HEK293 (cell line): ENCODE measurements at regions not wholly inside any gene's neighbourhood (a gene's known extent, or its start where the extent isn't known, plus 50 kb on each side); places are given as distances from the start of the nearest gene placed in this dataset.

Experiments
- CTCF ChIA-PET: fragments of 350-600 bp; formaldehyde crosslinking; extraction: SDS; loops from one replicate; lab custom pipeline; 2021; ENCODE audit warnings: antibody characterized with exemption; lab: Yijun Ruan, JAX
- POLR2A ChIA-PET: fragments of 300-600 bp; formaldehyde crosslinking; extraction: SDS; loops from one replicate; lab custom pipeline; 2020; ENCODE audit warnings: antibody characterized with exemption, inconsistent platforms; lab: Yijun Ruan, JAX
- H3K27ac ChIP-seq: fragments of 200-500 bp; sonication (Bioruptor generic); 2 replicates; pipeline ENCODE4 v1.5.1; 2014; ENCODE audit warnings: low read depth, low read length, control low read depth, inconsistent platforms; ENCODE audit errors: extremely low read depth
- H3K36me3 ChIP-seq, 2 experiments: fragments of 200-500 bp in 1 of 2; sonication (Bioruptor generic) in 1 of 2; 1 replicate in 1 of 2; 2 replicates in 1 of 2; pipeline ENCODE4 v1.5.1; 2014 to 2017; ENCODE audit warnings: inconsistent platforms in 2 of 2, low read length in 2 of 2; ENCODE audit not compliant: control insufficient read depth in 2 of 2, insufficient read depth in 1 of 2
- H3K4me1 ChIP-seq: fragments of 200-500 bp; sonication (Bioruptor generic); 2 replicates; pipeline ENCODE4 v1.5.1; 2014; ENCODE audit warnings: mild to moderate bottlenecking, low read length, inconsistent platforms; ENCODE audit not compliant: control insufficient read depth, insufficient read depth
- H3K4me3 ChIP-seq: 2 replicates; pipeline ENCODE4 v1.5.1; 2011; ENCODE audit warnings: low read depth, mild to moderate bottlenecking, control low read depth, low read length, moderate library complexity
- H3K9me3 ChIP-seq: fragments of 200-500 bp; sonication (Bioruptor generic); 2 replicates; pipeline ENCODE4 v1.5.1; 2014; ENCODE audit warnings: low read depth, low read length, inconsistent platforms; ENCODE audit not compliant: control insufficient read depth, insufficient read depth
- BCL11B ChIP-seq: fragments of 450-650 bp; formaldehyde crosslinking; IDR thresholded peaks from 2 replicates; pipeline ENCODE4 v1.5.1; 2016; ENCODE audit warnings: low read depth, missing biosample characterization, missing genetic modification characterization
- ZBTB17 ChIP-seq: fragments of 450-650 bp; formaldehyde crosslinking; IDR thresholded peaks from 2 replicates; pipeline ENCODE4 v1.5.1; 2016; ENCODE audit warnings: missing biosample characterization, missing genetic modification characterization
- ZEB2 ChIP-seq: fragments of 450-650 bp; formaldehyde crosslinking; IDR thresholded peaks from 2 replicates; pipeline ENCODE4 v1.5.1; 2016; ENCODE audit warnings: missing biosample characterization, missing genetic modification characterization
- ZNF146 ChIP-seq: fragments of 450-650 bp; formaldehyde crosslinking; IDR thresholded peaks from 2 replicates; pipeline ENCODE4 v1.5.1; 2016; ENCODE audit warnings: missing biosample characterization, missing genetic modification characterization
- ZNF354C ChIP-seq: fragments of 450-650 bp; formaldehyde crosslinking; IDR thresholded peaks from 2 replicates; pipeline ENCODE4 v1.5.1; 2016; ENCODE audit warnings: missing biosample characterization, missing genetic modification characterization, low read depth, borderline replicate concordance
- ZNF514 ChIP-seq: fragments of 450-650 bp; formaldehyde crosslinking; IDR thresholded peaks from 2 replicates; pipeline ENCODE4 v1.5.1; 2016; ENCODE audit warnings: missing biosample characterization, missing genetic modification characterization
- ZNF548 ChIP-seq: fragments of 450-650 bp; formaldehyde crosslinking; IDR thresholded peaks from 2 replicates; pipeline ENCODE4 v1.5.1; 2016; ENCODE audit warnings: missing biosample characterization, missing genetic modification characterization
- ZNF623 ChIP-seq: fragments of 450-650 bp; formaldehyde crosslinking; IDR thresholded peaks from 2 replicates; pipeline ENCODE4 v1.5.1; 2016; ENCODE audit warnings: missing biosample characterization, missing genetic modification characterization
- ZNF677 ChIP-seq: fragments of 450-650 bp; IDR thresholded peaks from 2 replicates; pipeline ENCODE4 v1.5.0; 2018; ENCODE audit warnings: missing biosample characterization, mild to moderate bottlenecking, missing genetic modification characterization, moderate library complexity
- ZNF776 ChIP-seq: fragments of 450-650 bp; formaldehyde crosslinking; IDR thresholded peaks from 2 replicates; pipeline ENCODE4 v1.5.0; 2017; ENCODE audit warnings: missing biosample characterization, missing genetic modification characterization, borderline replicate concordance
- ZNF843 ChIP-seq: fragments of 450-650 bp; formaldehyde crosslinking; IDR thresholded peaks from 2 replicates; pipeline ENCODE4 v1.5.1; 2016; ENCODE audit warnings: missing biosample characterization, missing genetic modification characterization
- TF ChIP-seq, protein P1 (sequence below): fragments of 450-650 bp; formaldehyde crosslinking; IDR thresholded peaks from 2 replicates; pipeline ENCODE4 v1.5.1; 2016; ENCODE audit warnings: missing biosample characterization, missing genetic modification characterization, borderline replicate concordance
- TF ChIP-seq, protein P2 (sequence below): fragments of 450-650 bp; formaldehyde crosslinking; IDR thresholded peaks from 2 replicates; pipeline ENCODE4 v1.5.1; 2016; ENCODE audit warnings: missing biosample characterization, missing genetic modification characterization
- TF ChIP-seq, protein P3 (sequence below): fragments of 450-650 bp; formaldehyde crosslinking; IDR thresholded peaks from 2 replicates; pipeline ENCODE4 v1.5.1; 2016; ENCODE audit warnings: missing biosample characterization, missing genetic modification characterization
- TF ChIP-seq, protein P4 (sequence below): fragments of 450-650 bp; formaldehyde crosslinking; IDR thresholded peaks from 2 replicates; pipeline ENCODE4 v1.5.1; 2017; ENCODE audit warnings: missing biosample characterization, mild to moderate bottlenecking, missing genetic modification characterization, moderate library complexity
- TF ChIP-seq, protein P5 (sequence below): fragments of 450-650 bp; formaldehyde crosslinking; IDR thresholded peaks from 2 replicates; pipeline ENCODE4 v1.5.1; 2016; ENCODE audit warnings: missing biosample characterization, missing genetic modification characterization, low read depth
- TF ChIP-seq, protein P6 (sequence below): sonication (generic); formaldehyde crosslinking; IDR thresholded peaks from 2 replicates; pipeline ENCODE4 v1.8.1; 2022; ENCODE audit warnings: mild to moderate bottlenecking, moderate library complexity, missing genetic modification reagents
- TF ChIP-seq, protein P7 (sequence below): fragments of 450-650 bp; formaldehyde crosslinking; IDR thresholded peaks from 2 replicates; pipeline ENCODE4 v1.5.1; 2017; ENCODE audit warnings: missing biosample characterization, missing genetic modification characterization
- TF ChIP-seq, protein P8 (sequence below): fragments of 450-650 bp; formaldehyde crosslinking; IDR thresholded peaks from 2 replicates; pipeline ENCODE4 v1.5.1; 2016; ENCODE audit warnings: missing biosample characterization, missing genetic modification characterization

DNA sequence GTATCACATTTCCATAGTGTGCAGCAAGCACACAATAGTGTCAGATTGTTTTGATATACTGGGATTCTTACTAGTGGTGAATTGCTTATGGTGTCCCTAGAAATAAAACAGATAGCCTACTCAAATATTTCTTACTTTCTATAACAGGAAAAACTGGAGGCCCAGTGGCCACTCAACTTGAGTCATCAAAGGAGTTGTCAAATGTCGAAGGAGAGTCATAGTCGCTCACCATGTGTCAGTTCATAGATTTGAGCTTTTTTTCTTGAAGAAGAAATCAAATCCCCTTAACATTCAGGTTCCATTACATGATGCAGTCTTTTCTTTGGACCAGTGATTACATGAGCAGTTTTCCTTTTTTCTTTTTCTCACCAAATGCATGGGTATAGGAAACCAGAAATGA lies 1271.0 kb downstream of the RAPGEF2 start:
- no peak overlapping the region for H3K27ac ChIP-seq
- TF ChIP-seq ZNF146 (tag by site-specific recombination) (no peak), ZNF843 (tag by site-specific recombination) (no peak), ZNF354C (no peak), ZNF548 (no peak), ZEB2 (tag by site-specific recombination) (no peak), BCL11B (tag by site-specific recombination) (no peak), ZNF623 (no peak), ZBTB17 (no peak), ZNF677 (tag by site-specific recombination) (no peak), ZNF514 (tag by site-specific recombination) (no peak), ZNF776 (tag by site-specific recombination) (no peak)
- TF ChIP-seq, protein P1, sequence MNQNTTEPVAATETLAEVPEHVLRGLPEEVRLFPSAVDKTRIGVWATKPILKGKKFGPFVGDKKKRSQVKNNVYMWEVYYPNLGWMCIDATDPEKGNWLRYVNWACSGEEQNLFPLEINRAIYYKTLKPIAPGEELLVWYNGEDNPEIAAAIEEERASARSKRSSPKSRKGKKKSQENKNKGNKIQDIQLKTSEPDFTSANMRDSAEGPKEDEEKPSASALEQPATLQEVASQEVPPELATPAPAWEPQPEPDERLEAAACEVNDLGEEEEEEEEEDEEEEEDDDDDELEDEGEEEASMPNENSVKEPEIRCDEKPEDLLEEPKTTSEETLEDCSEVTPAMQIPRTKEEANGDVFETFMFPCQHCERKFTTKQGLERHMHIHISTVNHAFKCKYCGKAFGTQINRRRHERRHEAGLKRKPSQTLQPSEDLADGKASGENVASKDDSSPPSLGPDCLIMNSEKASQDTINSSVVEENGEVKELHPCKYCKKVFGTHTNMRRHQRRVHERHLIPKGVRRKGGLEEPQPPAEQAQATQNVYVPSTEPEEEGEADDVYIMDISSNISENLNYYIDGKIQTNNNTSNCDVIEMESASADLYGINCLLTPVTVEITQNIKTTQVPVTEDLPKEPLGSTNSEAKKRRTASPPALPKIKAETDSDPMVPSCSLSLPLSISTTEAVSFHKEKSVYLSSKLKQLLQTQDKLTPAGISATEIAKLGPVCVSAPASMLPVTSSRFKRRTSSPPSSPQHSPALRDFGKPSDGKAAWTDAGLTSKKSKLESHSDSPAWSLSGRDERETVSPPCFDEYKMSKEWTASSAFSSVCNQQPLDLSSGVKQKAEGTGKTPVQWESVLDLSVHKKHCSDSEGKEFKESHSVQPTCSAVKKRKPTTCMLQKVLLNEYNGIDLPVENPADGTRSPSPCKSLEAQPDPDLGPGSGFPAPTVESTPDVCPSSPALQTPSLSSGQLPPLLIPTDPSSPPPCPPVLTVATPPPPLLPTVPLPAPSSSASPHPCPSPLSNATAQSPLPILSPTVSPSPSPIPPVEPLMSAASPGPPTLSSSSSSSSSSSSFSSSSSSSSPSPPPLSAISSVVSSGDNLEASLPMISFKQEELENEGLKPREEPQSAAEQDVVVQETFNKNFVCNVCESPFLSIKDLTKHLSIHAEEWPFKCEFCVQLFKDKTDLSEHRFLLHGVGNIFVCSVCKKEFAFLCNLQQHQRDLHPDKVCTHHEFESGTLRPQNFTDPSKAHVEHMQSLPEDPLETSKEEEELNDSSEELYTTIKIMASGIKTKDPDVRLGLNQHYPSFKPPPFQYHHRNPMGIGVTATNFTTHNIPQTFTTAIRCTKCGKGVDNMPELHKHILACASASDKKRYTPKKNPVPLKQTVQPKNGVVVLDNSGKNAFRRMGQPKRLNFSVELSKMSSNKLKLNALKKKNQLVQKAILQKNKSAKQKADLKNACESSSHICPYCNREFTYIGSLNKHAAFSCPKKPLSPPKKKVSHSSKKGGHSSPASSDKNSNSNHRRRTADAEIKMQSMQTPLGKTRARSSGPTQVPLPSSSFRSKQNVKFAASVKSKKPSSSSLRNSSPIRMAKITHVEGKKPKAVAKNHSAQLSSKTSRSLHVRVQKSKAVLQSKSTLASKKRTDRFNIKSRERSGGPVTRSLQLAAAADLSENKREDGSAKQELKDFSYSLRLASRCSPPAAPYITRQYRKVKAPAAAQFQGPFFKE (tag by site-specific recombination) = no peak
- TF ChIP-seq, protein P2, sequence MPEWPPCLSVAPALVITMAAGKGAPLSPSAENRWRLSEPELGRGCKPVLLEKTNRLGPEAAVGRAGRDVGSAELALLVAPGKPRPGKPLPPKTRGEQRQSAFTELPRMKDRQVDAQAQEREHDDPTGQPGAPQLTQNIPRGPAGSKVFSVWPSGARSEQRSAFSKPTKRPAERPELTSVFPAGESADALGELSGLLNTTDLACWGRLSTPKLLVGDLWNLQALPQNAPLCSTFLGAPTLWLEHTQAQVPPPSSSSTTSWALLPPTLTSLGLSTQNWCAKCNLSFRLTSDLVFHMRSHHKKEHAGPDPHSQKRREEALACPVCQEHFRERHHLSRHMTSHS (tag by site-specific recombination) = no peak
- TF ChIP-seq, protein P3, sequence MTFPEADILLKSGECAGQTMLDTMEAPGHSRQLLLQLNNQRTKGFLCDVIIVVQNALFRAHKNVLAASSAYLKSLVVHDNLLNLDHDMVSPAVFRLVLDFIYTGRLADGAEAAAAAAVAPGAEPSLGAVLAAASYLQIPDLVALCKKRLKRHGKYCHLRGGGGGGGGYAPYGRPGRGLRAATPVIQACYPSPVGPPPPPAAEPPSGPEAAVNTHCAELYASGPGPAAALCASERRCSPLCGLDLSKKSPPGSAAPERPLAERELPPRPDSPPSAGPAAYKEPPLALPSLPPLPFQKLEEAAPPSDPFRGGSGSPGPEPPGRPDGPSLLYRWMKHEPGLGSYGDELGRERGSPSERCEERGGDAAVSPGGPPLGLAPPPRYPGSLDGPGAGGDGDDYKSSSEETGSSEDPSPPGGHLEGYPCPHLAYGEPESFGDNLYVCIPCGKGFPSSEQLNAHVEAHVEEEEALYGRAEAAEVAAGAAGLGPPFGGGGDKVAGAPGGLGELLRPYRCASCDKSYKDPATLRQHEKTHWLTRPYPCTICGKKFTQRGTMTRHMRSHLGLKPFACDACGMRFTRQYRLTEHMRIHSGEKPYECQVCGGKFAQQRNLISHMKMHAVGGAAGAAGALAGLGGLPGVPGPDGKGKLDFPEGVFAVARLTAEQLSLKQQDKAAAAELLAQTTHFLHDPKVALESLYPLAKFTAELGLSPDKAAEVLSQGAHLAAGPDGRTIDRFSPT = no peak
- TF ChIP-seq, protein P4, sequence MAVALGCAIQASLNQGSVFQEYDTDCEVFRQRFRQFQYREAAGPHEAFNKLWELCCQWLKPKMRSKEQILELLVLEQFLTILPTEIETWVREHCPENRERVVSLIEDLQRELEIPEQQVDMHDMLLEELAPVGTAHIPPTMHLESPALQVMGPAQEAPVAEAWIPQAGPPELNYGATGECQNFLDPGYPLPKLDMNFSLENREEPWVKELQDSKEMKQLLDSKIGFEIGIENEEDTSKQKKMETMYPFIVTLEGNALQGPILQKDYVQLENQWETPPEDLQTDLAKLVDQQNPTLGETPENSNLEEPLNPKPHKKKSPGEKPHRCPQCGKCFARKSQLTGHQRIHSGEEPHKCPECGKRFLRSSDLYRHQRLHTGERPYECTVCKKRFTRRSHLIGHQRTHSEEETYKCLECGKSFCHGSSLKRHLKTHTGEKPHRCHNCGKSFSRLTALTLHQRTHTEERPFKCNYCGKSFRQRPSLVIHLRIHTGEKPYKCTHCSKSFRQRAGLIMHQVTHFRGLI (tag by site-specific recombination) = no peak
- TF ChIP-seq, protein P5, sequence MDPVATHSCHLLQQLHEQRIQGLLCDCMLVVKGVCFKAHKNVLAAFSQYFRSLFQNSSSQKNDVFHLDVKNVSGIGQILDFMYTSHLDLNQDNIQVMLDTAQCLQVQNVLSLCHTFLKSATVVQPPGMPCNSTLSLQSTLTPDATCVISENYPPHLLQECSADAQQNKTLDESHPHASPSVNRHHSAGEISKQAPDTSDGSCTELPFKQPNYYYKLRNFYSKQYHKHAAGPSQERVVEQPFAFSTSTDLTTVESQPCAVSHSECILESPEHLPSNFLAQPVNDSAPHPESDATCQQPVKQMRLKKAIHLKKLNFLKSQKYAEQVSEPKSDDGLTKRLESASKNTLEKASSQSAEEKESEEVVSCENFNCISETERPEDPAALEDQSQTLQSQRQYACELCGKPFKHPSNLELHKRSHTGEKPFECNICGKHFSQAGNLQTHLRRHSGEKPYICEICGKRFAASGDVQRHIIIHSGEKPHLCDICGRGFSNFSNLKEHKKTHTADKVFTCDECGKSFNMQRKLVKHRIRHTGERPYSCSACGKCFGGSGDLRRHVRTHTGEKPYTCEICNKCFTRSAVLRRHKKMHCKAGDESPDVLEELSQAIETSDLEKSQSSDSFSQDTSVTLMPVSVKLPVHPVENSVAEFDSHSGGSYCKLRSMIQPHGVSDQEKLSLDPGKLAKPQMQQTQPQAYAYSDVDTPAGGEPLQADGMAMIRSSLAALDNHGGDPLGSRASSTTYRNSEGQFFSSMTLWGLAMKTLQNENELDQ (tag by site-specific recombination) = no peak
- TF ChIP-seq, protein P6, sequence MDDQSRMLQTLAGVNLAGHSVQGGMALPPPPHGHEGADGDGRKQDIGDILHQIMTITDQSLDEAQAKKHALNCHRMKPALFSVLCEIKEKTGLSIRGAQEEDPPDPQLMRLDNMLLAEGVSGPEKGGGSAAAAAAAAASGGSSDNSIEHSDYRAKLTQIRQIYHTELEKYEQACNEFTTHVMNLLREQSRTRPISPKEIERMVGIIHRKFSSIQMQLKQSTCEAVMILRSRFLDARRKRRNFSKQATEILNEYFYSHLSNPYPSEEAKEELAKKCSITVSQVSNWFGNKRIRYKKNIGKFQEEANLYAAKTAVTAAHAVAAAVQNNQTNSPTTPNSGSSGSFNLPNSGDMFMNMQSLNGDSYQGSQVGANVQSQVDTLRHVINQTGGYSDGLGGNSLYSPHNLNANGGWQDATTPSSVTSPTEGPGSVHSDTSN (CRISPR knock-in tag) = no peak
- TF ChIP-seq, protein P7, sequence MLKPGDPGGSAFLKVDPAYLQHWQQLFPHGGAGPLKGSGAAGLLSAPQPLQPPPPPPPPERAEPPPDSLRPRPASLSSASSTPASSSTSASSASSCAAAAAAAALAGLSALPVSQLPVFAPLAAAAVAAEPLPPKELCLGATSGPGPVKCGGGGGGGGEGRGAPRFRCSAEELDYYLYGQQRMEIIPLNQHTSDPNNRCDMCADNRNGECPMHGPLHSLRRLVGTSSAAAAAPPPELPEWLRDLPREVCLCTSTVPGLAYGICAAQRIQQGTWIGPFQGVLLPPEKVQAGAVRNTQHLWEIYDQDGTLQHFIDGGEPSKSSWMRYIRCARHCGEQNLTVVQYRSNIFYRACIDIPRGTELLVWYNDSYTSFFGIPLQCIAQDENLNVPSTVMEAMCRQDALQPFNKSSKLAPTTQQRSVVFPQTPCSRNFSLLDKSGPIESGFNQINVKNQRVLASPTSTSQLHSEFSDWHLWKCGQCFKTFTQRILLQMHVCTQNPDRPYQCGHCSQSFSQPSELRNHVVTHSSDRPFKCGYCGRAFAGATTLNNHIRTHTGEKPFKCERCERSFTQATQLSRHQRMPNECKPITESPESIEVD (tag by site-specific recombination) = no peak
- TF ChIP-seq, protein P8, sequence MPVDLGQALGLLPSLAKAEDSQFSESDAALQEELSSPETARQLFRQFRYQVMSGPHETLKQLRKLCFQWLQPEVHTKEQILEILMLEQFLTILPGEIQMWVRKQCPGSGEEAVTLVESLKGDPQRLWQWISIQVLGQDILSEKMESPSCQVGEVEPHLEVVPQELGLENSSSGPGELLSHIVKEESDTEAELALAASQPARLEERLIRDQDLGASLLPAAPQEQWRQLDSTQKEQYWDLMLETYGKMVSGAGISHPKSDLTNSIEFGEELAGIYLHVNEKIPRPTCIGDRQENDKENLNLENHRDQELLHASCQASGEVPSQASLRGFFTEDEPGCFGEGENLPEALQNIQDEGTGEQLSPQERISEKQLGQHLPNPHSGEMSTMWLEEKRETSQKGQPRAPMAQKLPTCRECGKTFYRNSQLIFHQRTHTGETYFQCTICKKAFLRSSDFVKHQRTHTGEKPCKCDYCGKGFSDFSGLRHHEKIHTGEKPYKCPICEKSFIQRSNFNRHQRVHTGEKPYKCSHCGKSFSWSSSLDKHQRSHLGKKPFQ (tag by site-specific recombination) = no peak
- H3K4me1 ChIP-seq = no peaks in the 10 kb centered on the region
- no peaks in the 10 kb centered on the region for H3K9me3 ChIP-seq
- ChIA-PET CTCF (no interaction called here), POLR2A (no interaction called here)
- no peaks in the 10 kb centered on the region for H3K36me3 ChIP-seq
- no peak overlapping the region for H3K4me3 ChIP-seq
